WTC11 (cell line): ENCODE measurements at regions not wholly inside any gene's neighbourhood (a gene's known extent, or its start where the extent isn't known, plus 50 kb on each side); places are given as distances from the start of the nearest gene placed in this dataset.

Experiments used
- ATAC-seq: fragments of 200-7000 bp; cut with Tn5 transposase; 2 replicates; pipeline ENCODE4 v1.10.0; 2021; ENCODE audit warnings: mild to moderate bottlenecking, moderate library complexity
- CTCF ChIA-PET: fragments of 300-600 bp; sonication (Branson Sonifier 250); formaldehyde crosslinking; loops from one replicate; lab custom pipeline; 2021; ENCODE audit warnings: antibody characterized with exemption; lab: Charles Lee
- POLR2A ChIA-PET: fragments of 350-600 bp; sonication (Branson Sonifier 250); formaldehyde crosslinking; loops from one replicate; lab custom pipeline; 2021; ENCODE audit warnings: antibody characterized with exemption; lab: Charles Lee
- DNase-seq: peaks from one replicate; pipeline ENCODE4 v3.0.0; 2021; ENCODE audit warnings: low spot score
- H3K27ac Mint-ChIP-seq: 2 replicates; pipeline ENCODE4 v1.8.0; 2021; ENCODE audit warnings: mixed read lengths
- H3K27me3 Mint-ChIP-seq: 2 replicates; pipeline ENCODE4 v1.8.0; 2021; ENCODE audit warnings: low read depth, mild to moderate bottlenecking, moderate library complexity, mixed read lengths
- H3K36me3 Mint-ChIP-seq: 2 replicates; pipeline ENCODE4 v1.8.0; 2021; ENCODE audit warnings: mixed read lengths
- H3K4me1 Mint-ChIP-seq: 2 replicates; pipeline ENCODE4 v1.8.0; 2022; ENCODE audit warnings: mixed read lengths
- H3K4me3 Mint-ChIP-seq: 2 replicates; pipeline ENCODE4 v1.8.0; 2021; ENCODE audit warnings: mild to moderate bottlenecking, moderate library complexity, mixed read lengths
- H3K9me3 Mint-ChIP-seq: 2 replicates; pipeline ENCODE4 v1.8.0; 2021; ENCODE audit warnings: mixed read lengths
- ATF1 ChIP-seq: sonication (generic); formaldehyde crosslinking; IDR thresholded peaks from 2 replicates; pipeline ENCODE4 v1.8.1; 2023; ENCODE audit warnings: mild to moderate bottlenecking, moderate library complexity, missing genetic modification reagents
- HMGA2 ChIP-seq: fragments of 250-450 bp; sonication (Bioruptor Pico); IDR thresholded peaks from 2 replicates; pipeline ENCODE4 v1.4.0; 2021; ENCODE audit warnings: mild to moderate bottlenecking, moderate library complexity
- PRDM15 ChIP-seq: sonication (generic); formaldehyde crosslinking; IDR thresholded peaks from 2 replicates; pipeline ENCODE4 v1.8.0; 2022; ENCODE audit warnings: missing genetic modification reagents
- PRRX2 ChIP-seq: fragments of 250-450 bp; sonication (Bioruptor Pico); IDR thresholded peaks from 2 replicates; pipeline ENCODE4 v1.8.0; 2021; ENCODE audit warnings: mild to moderate bottlenecking
- STAT6 ChIP-seq: sonication (generic); formaldehyde crosslinking; conservative IDR thresholded peaks from 2 replicates; pipeline ENCODE4 v1.8.1; 2023; ENCODE audit warnings: mild to moderate bottlenecking, low read depth, missing genetic modification reagents, moderate library complexity
- ZNF138 ChIP-seq: sonication (generic); formaldehyde crosslinking; conservative IDR thresholded peaks from 2 replicates; pipeline ENCODE4 v1.8.1; 2022; ENCODE audit warnings: mild to moderate bottlenecking, moderate library complexity, missing genetic modification reagents
- ZNF423 ChIP-seq: fragments of 250-450 bp; sonication (Bioruptor Pico); IDR thresholded peaks from 2 replicates; pipeline ENCODE4 v2.1.2; 2022; ENCODE audit warnings: mild to moderate bottlenecking, moderate library complexity
- TF ChIP-seq, protein P1 (sequence below): fragments of 250-450 bp; sonication (Bioruptor Pico); IDR thresholded peaks from 2 replicates; pipeline ENCODE4 v1.9.0; 2021; ENCODE audit warnings: mild to moderate bottlenecking, borderline replicate concordance
- TF ChIP-seq, protein P2 (sequence below): fragments of 250-450 bp; sonication (Bioruptor Pico); IDR thresholded peaks from 2 replicates; pipeline ENCODE4 v1.9.0; 2021; ENCODE audit warnings: mild to moderate bottlenecking
- TF ChIP-seq, protein P3 (sequence below): sonication (generic); formaldehyde crosslinking; IDR thresholded peaks from 2 replicates; pipeline ENCODE4 v1.8.1; 2022; ENCODE audit warnings: low read depth, missing genetic modification reagents, borderline replicate concordance

- TF ChIP-seq, protein P1, sequence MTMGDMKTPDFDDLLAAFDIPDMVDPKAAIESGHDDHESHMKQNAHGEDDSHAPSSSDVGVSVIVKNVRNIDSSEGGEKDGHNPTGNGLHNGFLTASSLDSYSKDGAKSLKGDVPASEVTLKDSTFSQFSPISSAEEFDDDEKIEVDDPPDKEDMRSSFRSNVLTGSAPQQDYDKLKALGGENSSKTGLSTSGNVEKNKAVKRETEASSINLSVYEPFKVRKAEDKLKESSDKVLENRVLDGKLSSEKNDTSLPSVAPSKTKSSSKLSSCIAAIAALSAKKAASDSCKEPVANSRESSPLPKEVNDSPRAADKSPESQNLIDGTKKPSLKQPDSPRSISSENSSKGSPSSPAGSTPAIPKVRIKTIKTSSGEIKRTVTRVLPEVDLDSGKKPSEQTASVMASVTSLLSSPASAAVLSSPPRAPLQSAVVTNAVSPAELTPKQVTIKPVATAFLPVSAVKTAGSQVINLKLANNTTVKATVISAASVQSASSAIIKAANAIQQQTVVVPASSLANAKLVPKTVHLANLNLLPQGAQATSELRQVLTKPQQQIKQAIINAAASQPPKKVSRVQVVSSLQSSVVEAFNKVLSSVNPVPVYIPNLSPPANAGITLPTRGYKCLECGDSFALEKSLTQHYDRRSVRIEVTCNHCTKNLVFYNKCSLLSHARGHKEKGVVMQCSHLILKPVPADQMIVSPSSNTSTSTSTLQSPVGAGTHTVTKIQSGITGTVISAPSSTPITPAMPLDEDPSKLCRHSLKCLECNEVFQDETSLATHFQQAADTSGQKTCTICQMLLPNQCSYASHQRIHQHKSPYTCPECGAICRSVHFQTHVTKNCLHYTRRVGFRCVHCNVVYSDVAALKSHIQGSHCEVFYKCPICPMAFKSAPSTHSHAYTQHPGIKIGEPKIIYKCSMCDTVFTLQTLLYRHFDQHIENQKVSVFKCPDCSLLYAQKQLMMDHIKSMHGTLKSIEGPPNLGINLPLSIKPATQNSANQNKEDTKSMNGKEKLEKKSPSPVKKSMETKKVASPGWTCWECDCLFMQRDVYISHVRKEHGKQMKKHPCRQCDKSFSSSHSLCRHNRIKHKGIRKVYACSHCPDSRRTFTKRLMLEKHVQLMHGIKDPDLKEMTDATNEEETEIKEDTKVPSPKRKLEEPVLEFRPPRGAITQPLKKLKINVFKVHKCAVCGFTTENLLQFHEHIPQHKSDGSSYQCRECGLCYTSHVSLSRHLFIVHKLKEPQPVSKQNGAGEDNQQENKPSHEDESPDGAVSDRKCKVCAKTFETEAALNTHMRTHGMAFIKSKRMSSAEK (CRISPR knock-in tag), result no peak
Measured at GRCh38 chr20:53834749-53835148, 235.6 kb downstream of the BCAS1 start (continued).

DNA sequence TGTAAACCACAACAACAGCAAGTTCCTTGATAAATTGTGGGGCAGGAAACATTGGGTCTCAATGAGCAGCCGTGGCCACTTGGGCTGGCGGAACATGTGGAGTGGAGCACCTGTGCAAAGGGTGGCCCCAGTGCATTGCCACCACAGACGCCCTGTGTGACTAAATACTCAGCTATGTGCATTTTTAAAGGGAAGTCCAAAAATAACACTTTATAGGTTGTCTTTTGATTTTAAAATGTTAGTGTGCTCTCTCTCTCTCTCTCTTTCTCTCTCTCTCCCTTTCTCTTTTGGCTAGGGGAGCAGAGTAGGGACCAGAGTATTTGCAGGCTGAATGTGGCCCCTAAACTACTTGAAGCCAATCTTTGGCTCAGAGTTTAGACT is 236.3 kb downstream of the BCAS1 start:
- no peaks in the 10 kb centered on the region for H3K27me3 Mint-ChIP-seq
- ATAC-seq (no peak), DNase-seq (no peak)
- no peaks in the 10 kb centered on the region for H3K9me3 Mint-ChIP-seq
- no peak overlapping the region for H3K4me3 Mint-ChIP-seq
- H3K4me1 Mint-ChIP-seq, result peaks cover 20% of the 10 kb centered on the region
- ChIA-PET CTCF (no interaction called here), POLR2A (no interaction called here)
- H3K27ac Mint-ChIP-seq, result no peak overlapping the region
- peak; percentile 56 for TF ChIP-seq PRDM15 (CRISPR knock-in tag)
- TF ChIP-seq, protein P2, sequence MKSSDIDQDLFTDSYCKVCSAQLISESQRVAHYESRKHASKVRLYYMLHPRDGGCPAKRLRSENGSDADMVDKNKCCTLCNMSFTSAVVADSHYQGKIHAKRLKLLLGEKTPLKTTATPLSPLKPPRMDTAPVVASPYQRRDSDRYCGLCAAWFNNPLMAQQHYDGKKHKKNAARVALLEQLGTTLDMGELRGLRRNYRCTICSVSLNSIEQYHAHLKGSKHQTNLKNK, result no peak
- peaks cover 3% of the 10 kb centered on the region; the same call in 1 of the 2 replicates for H3K36me3 Mint-ChIP-seq

GRCh38 chr20:53833333-53834061 is 236.9 kb downstream of the BCAS1 start:
- Mint-ChIP-seq H3K27me3 (no peaks in the 10 kb centered on the region), H3K4me3 (no peak overlapping the region), H3K36me3 (peaks cover 3% of the 10 kb centered on the region; the same call in 1 of the 2 replicates), H3K4me1 (peaks cover 25% of the 10 kb centered on the region), H3K9me3 (no peaks in the 10 kb centered on the region), H3K27ac (no peak overlapping the region)
- ChIA-PET POLR2A (no interaction called here), CTCF (no interaction called here)
- peak; percentile 66; the same call in 1 of the 2 replicates for TF ChIP-seq PRDM15 (CRISPR knock-in tag)
- no peak for TF ChIP-seq ATF1 (CRISPR knock-in tag)
- ATAC-seq, result no peak
- DNase-seq, result no peak

DNA sequence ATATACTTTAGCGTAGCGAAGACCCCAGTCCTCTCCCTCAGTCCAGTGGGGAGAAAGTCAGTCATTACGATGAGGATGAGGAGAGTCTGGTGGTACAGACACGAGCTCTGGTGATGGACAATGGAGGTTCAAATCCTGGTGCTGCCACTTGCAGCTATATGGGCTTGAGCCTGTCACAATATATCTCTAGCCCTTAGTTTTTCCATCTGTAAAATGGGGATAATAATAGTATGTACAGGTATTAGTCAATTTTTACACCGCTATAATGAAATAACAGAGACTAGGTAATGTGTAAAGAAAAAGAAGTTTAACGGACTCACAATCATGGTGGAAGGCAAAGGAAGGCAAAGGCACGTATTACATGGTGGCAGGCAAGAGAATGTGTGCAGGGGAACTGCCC is 237.9 kb downstream of the BCAS1 start:
- Mint-ChIP-seq H3K9me3 (no peaks in the 10 kb centered on the region), H3K27ac (no peak overlapping the region), H3K27me3 (no peaks in the 10 kb centered on the region), H3K36me3 (no peaks in the 10 kb centered on the region), H3K4me3 (no peak overlapping the region), H3K4me1 (peaks cover 34% of the 10 kb centered on the region)
- ChIA-PET POLR2A (no interaction called here), CTCF (no interaction called here)
- no peak for TF ChIP-seq HMGA2 (CRISPR knock-in tag)
- no peak for TF ChIP-seq PRRX2 (CRISPR knock-in tag)
- TF ChIP-seq ZNF423 (CRISPR knock-in tag), result no peak
- no peak for TF ChIP-seq ZNF138
- TF ChIP-seq STAT6 (CRISPR knock-in tag), result no peak
- TF ChIP-seq, protein P3, sequence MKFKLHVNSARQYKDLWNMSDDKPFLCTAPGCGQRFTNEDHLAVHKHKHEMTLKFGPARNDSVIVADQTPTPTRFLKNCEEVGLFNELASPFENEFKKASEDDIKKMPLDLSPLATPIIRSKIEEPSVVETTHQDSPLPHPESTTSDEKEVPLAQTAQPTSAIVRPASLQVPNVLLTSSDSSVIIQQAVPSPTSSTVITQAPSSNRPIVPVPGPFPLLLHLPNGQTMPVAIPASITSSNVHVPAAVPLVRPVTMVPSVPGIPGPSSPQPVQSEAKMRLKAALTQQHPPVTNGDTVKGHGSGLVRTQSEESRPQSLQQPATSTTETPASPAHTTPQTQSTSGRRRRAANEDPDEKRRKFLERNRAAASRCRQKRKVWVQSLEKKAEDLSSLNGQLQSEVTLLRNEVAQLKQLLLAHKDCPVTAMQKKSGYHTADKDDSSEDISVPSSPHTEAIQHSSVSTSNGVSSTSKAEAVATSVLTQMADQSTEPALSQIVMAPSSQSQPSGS, result no peak
- DNase-seq, result no peak
- no peak for ATAC-seq
